ENCODE measurements at regions not wholly inside any gene's neighbourhood (a gene's known extent, or its start where the extent isn't known, plus 50 kb on each side); places are given as distances from the start of the nearest gene placed in this dataset.

- DNase-seq (ENCODE audit: low read depth in 2 of 2) = no peak
- TF ChIP-seq CTCF (IDR thresholded peaks at IDR 0.05; ENCODE audit: low read depth, low read length) = no peak
- H3K4me3 ChIP-seq (replicated peaks in 1 of 2; ENCODE audit: low read depth in 2 of 2, low read length in 2 of 2) = no peak overlapping the region
Observed at GRCh38 chr14:40436551-40436950, 1004.3 kb upstream of the FBXO33 start.

- no peak overlapping the region for H3K4me3 ChIP-seq (replicated peaks in 1 of 2; ENCODE audit: low read depth in 2 of 2, low read length in 2 of 2)
- peak; percentile 6 to 8 for DNase-seq (ENCODE audit: low read depth in 2 of 2)
- TF ChIP-seq CTCF (IDR thresholded peaks at IDR 0.05; ENCODE audit: low read depth, low read length) = peak; percentile 42
Observed at GRCh38 chr14:40417777-40418401, 985.7 kb upstream of the FBXO33 start.

- no peak for TF ChIP-seq CTCF (IDR thresholded peaks at IDR 0.05; ENCODE audit: low read depth, low read length)
- no peak for DNase-seq (ENCODE audit: low read depth in 2 of 2)
- H3K4me3 ChIP-seq (replicated peaks in 1 of 2; ENCODE audit: low read depth in 2 of 2, low read length in 2 of 2) = no peak overlapping the region
Observed at GRCh38 chr14:40416565-40416964, 984.3 kb upstream of the FBXO33 start.

- no peak for DNase-seq (ENCODE audit: low read depth in 2 of 2)
- TF ChIP-seq CTCF (IDR thresholded peaks at IDR 0.05; ENCODE audit: low read depth, low read length) = no peak
- no peak overlapping the region for H3K4me3 ChIP-seq (replicated peaks in 1 of 2; ENCODE audit: low read depth in 2 of 2, low read length in 2 of 2)
Observed at GRCh38 chr14:40414386-40414785, 982.2 kb upstream of the FBXO33 start.

- H3K4me3 ChIP-seq (replicated peaks in 1 of 2; ENCODE audit: low read depth in 2 of 2, low read length in 2 of 2) = no peak overlapping the region
- TF ChIP-seq CTCF (IDR thresholded peaks at IDR 0.05; ENCODE audit: low read depth, low read length) = no peak
- no peak for DNase-seq (ENCODE audit: low read depth in 2 of 2)
Observed at GRCh38 chr14:40413136-40413535, 980.9 kb upstream of the FBXO33 start.

- no peak for TF ChIP-seq CTCF (IDR thresholded peaks at IDR 0.05; ENCODE audit: low read depth, low read length)
- no peak for DNase-seq (ENCODE audit: low read depth in 2 of 2)
Observed at GRCh38 chr14:40410708-40411107, 978.5 kb upstream of the FBXO33 start.

GRCh38 chr14:40402957-40403356 lies 970.7 kb upstream of the FBXO33 start:
- no peak for DNase-seq (ENCODE audit: low read depth in 2 of 2)
- TF ChIP-seq CTCF (IDR thresholded peaks at IDR 0.05; ENCODE audit: low read depth, low read length) = no peak
- no peak overlapping the region for H3K4me3 ChIP-seq (replicated peaks in 1 of 2; ENCODE audit: low read depth in 2 of 2, low read length in 2 of 2)

More at GRCh38 chr14:40410708-40411107, 978.5 kb upstream of the FBXO33 start:
- no peak overlapping the region for H3K4me3 ChIP-seq (replicated peaks in 1 of 2; ENCODE audit: low read depth in 2 of 2, low read length in 2 of 2)

Data from cardiac fibroblast (primary cell).